ENCODE measurements at regions not wholly inside any gene's neighbourhood (a gene's known extent, or its start where the extent isn't known, plus 50 kb on each side); places are given as distances from the start of the nearest gene placed in this dataset.

- TF ChIP-seq MLLT1 (IDR thresholded peaks at IDR 0.05) (no peak), ZNF274 (IDR thresholded peaks at IDR 0.05; ENCODE audit: insufficient read depth, insufficient read length) (no peak), RUNX3 (IDR thresholded peaks at IDR 0.05; ENCODE audit: low read length) (peak; percentile 89), GABPA (IDR thresholded peaks at IDR 0.05; ENCODE audit: low read depth) (peak; percentile 60), RELA (IDR thresholded peaks at IDR 0.05; ENCODE audit: borderline replicate concordance, partially characterized antibody) (no peak), CEBPB (IDR thresholded peaks at IDR 0.05; ENCODE audit: borderline replicate concordance in 1 of 2, low read depth in 2 of 2, low read length in 2 of 2) (no peak; a peak in 1 of 4 replicates), IKZF2 (IDR thresholded peaks at IDR 0.05) (peak in 1 of 2 experiments; percentile 48; a peak in 3 of 4 replicates), EED (IDR thresholded peaks at IDR 0.05; ENCODE audit: low read depth) (peak; percentile 90), ATF7 (IDR thresholded peaks at IDR 0.05; ENCODE audit: low read depth) (peak; percentile 43; the same call in 1 of the 2 replicates), USF2 (IDR thresholded peaks at IDR 0.05; ENCODE audit: borderline replicate concordance, low read depth, low read length) (no peak), TCF3 (IDR thresholded peaks at IDR 0.05; ENCODE audit: borderline replicate concordance, insufficient read depth, low read depth, low read length) (0 out of 2 replicates have a peak, but pooled peaks have one; percentile 57), ZZZ3 (IDR thresholded peaks at IDR 0.05; ENCODE audit: control insufficient read depth, insufficient read length, low read depth) (no peak), TCF12 (IDR thresholded peaks at IDR 0.05; ENCODE audit: low read depth, low read length) (peak; percentile 12; the same call in 1 of the 2 replicates), YBX1 (IDR thresholded peaks at IDR 0.05) (no peak), ETV6 (conservative IDR thresholded peaks at IDR 0.05 in 1 of 2, IDR thresholded peaks at IDR 0.05 in 1 of 2; ENCODE audit: borderline replicate concordance in 1 of 2, low read depth in 1 of 2) (peak in 1 of 2 experiments; percentile 94; a peak in 2 of 4 replicates), CTCF (IDR thresholded peaks at IDR 0.05 in 2 of 3, conservative IDR thresholded peaks at IDR 0.05 in 1 of 3; ENCODE audit: control insufficient read depth in 2 of 3, extremely low read depth in 1 of 3, insufficient read depth in 1 of 3, low read depth in 3 of 3, low read length in 3 of 3) (no peak), PAX5 (IDR thresholded peaks at IDR 0.05; ENCODE audit: borderline replicate concordance, low read depth, low read length) (0 out of 2 replicates have a peak, but pooled peaks have one; percentile 24), KDM1A (IDR thresholded peaks at IDR 0.05; ENCODE audit: borderline replicate concordance) (no peak), SIX5 (IDR thresholded peaks at IDR 0.05; ENCODE audit: low read depth, low read length, severe bottlenecking) (no peak)
- TF ChIP-seq, protein P1, sequence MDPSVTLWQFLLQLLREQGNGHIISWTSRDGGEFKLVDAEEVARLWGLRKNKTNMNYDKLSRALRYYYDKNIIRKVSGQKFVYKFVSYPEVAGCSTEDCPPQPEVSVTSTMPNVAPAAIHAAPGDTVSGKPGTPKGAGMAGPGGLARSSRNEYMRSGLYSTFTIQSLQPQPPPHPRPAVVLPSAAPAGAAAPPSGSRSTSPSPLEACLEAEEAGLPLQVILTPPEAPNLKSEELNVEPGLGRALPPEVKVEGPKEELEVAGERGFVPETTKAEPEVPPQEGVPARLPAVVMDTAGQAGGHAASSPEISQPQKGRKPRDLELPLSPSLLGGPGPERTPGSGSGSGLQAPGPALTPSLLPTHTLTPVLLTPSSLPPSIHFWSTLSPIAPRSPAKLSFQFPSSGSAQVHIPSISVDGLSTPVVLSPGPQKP (IDR thresholded peaks at IDR 0.05; ENCODE audit: low read depth, low read length), result no peak
These were observed 65.0 kb upstream of the IFNGR1 start (continued) for GRCh38 chr6:137283940-137284810.

Measured in GM12878 (cell line).